ENCODE measurements at regions not wholly inside any gene's neighbourhood (a gene's known extent, or its start where the extent isn't known, plus 50 kb on each side); places are given as distances from the start of the nearest gene placed in this dataset.

DNA sequence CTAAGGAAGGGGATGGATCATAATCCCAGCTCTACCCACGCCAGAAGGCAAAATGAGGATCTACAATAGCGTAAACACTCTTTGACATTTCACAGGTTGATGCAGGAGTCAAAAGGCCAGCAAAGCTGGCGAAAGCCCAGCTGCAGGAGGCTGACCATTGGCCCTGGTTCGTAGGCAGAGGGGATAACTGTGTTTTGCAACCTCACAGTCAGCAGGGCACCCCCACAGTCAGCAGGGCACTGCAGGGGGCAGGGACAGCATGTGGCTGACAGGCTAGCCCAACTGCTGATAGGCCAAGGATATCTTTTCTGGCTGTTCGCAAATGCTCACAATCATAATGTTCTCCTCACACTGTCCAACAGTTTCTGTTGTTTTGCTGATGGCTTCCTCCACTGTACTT lies 372.7 kb downstream of the BUD13 start:
- no peak for DNase-seq (ENCODE audit: low read depth)
- TF ChIP-seq, protein P1, sequence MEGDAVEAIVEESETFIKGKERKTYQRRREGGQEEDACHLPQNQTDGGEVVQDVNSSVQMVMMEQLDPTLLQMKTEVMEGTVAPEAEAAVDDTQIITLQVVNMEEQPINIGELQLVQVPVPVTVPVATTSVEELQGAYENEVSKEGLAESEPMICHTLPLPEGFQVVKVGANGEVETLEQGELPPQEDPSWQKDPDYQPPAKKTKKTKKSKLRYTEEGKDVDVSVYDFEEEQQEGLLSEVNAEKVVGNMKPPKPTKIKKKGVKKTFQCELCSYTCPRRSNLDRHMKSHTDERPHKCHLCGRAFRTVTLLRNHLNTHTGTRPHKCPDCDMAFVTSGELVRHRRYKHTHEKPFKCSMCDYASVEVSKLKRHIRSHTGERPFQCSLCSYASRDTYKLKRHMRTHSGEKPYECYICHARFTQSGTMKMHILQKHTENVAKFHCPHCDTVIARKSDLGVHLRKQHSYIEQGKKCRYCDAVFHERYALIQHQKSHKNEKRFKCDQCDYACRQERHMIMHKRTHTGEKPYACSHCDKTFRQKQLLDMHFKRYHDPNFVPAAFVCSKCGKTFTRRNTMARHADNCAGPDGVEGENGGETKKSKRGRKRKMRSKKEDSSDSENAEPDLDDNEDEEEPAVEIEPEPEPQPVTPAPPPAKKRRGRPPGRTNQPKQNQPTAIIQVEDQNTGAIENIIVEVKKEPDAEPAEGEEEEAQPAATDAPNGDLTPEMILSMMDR (IDR thresholded peaks at IDR 0.05; ENCODE audit: insufficient read depth, low read depth, low read length) = no peak
- no peak overlapping the region for H3K4me3 ChIP-seq (ENCODE audit: low read depth, low read length)

DNA sequence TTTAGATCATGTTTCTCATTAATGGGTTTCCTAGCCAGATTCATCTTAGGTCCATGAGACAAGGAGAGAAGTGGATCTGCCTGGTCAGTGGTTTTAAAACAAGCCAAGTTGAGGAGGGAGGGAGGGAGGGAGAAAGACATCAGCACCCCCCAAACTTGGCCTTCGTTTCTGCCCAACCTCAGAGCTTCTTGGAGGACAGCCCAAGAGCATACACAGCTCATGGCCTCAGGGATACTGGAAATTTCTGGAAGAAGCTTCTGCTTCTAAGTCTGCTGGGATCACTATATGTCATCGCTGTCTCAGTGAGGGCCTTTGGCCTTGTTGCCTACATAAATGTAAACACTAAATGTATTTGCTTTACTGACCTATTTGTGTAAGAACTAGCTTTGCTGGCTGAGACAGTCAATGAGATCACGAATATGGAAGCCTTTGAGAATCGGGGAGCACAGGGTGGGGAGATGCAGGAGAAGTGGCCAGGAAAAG lies 375.1 kb downstream of the BUD13 start:
- H3K4me3 ChIP-seq (ENCODE audit: low read depth, low read length) = no peak overlapping the region
- TF ChIP-seq, protein P1 (IDR thresholded peaks at IDR 0.05; ENCODE audit: insufficient read depth, low read depth, low read length) = no peak
- no peak for DNase-seq (ENCODE audit: low read depth)

DNA sequence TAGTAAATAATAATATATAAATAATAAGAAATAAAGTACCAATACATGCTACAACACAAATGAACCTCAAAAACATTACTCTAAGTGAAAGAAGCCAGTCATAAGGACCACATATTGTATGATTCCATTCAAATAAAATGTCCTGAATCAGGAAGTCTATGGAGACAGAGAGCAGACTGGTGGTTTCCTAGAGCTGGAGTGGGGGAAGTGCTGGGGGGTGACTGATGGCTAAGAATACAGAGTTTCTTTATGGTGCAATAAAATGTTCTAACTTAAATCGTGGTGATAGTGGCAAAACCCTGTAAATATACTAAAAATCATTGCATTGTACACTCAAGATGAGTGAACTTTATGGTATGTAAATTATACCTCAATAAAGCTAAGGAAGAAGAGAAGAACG lies 376.5 kb downstream of the BUD13 start:
- H3K4me3 ChIP-seq (ENCODE audit: low read depth, low read length) = no peak overlapping the region
- TF ChIP-seq, protein P1 (IDR thresholded peaks at IDR 0.05; ENCODE audit: insufficient read depth, low read depth, low read length) = no peak
- DNase-seq (ENCODE audit: low read depth) = no peak

DNA sequence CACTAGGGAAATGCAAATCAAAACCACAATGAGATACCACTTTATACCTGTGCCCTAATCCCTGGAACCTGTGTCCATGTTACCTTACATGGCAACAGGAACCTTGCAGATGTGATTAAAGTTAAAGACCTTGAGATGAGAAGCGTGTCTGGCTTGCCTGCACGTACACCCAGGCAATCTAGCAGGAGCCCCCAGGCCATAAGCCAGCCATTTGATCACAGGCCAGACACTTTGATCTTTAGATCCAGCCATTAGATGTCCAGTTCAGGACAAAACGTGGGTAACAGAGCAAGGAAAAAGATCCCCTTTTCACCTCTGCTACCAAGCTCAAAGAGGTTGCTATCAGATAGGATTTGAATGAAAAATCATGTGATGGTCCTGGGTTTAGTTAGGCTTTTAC lies 378.8 kb downstream of the BUD13 start:
- no peak for DNase-seq (ENCODE audit: low read depth)
- TF ChIP-seq, protein P1 (IDR thresholded peaks at IDR 0.05; ENCODE audit: insufficient read depth, low read depth, low read length) = no peak
- H3K4me3 ChIP-seq (ENCODE audit: low read depth, low read length) = no peak overlapping the region

DNA sequence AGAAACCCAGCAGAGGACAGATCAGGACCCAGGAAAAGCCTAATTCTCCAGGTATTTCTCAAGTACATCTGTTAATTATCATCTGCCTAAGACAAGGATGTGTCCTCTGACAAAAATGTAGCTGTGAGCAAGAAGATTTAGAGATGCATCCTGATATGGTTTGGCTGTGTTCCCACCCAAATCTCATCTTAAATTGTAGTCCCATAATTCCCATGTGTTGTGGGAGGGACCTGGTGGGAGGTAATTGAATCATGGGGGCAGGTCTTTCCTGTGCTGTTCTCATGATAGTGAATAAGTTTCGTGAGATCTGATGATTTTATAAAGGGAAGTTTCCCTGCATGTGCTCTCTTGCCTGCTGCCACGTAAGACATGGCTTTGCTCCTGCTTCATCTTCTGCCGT lies 381.8 kb downstream of the BUD13 start:
- H3K4me3 ChIP-seq (ENCODE audit: low read depth, low read length) = no peak overlapping the region
- TF ChIP-seq, protein P1 (IDR thresholded peaks at IDR 0.05; ENCODE audit: insufficient read depth, low read depth, low read length) = no peak
- no peak for DNase-seq (ENCODE audit: low read depth)

DNA sequence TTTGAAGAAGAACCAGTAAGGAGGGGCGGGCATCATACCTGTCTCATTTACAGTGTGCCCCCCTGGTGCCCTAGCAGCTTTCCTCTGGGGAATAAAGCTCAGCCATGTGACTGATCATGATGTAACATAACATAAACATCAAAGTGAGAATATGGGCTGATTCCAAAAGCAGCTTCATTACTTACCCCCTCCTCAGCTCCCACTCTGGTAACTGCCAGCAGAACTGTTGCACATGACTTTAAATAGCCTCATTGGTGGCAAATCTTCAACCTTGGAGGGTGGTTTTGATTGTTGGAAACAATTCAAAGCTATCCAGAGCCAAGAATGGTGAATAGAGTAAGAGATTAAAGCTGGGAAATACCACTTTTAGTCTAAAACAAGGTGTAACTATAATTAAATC lies 384.6 kb downstream of the BUD13 start:
- TF ChIP-seq, protein P1 (IDR thresholded peaks at IDR 0.05; ENCODE audit: insufficient read depth, low read depth, low read length) = no peak
- H3K4me3 ChIP-seq (ENCODE audit: low read depth, low read length) = no peak overlapping the region
- DNase-seq (ENCODE audit: low read depth) = no peak

DNA sequence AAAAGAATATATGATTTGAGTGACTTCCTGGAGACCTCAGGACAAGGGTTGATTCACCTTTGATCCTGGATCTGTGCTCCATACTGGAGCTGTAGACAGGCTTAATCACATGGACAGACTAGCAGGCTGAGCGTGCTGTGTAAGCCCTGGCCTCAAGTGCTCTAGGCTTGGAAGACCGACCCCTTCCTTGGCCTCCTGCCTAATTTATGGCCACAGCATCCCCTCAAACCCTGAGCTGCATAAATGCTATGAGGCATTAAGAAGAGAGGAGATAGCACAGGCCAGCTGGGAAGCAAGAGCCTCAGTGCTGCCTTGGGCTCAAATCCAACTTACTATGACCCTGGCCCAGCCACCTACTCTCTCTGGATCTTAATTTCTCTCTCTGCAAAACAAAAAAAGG lies 385.1 kb downstream of the BUD13 start:
- no peak overlapping the region for H3K4me3 ChIP-seq (ENCODE audit: low read depth, low read length)
- TF ChIP-seq, protein P1 (IDR thresholded peaks at IDR 0.05; ENCODE audit: insufficient read depth, low read depth, low read length) = no peak
- DNase-seq (ENCODE audit: low read depth) = no peak
